GM12872 (cell line): ENCODE measurements at regions not wholly inside any gene's neighbourhood (a gene's known extent, or its start where the extent isn't known, plus 50 kb on each side); places are given as distances from the start of the nearest gene placed in this dataset.

Experiments
- CTCF ChIP-seq: IDR thresholded peaks from 3 replicates; pipeline ENCODE4 v1.5.1; 2011; ENCODE audit warnings: low read depth, mild to moderate bottlenecking, low read length, moderate library complexity; ENCODE audit not compliant: insufficient read depth

- no peak for TF ChIP-seq CTCF
Observed at GRCh38 chr4:84089652-84090437, 409.2 kb downstream of the NKX6-1 start.

GRCh38 chr4:84085986-84086385 is 413.1 kb downstream of the NKX6-1 start:
- no peak for TF ChIP-seq CTCF

- no peak for TF ChIP-seq CTCF
Observed at GRCh38 chr4:84070289-84070688, 428.8 kb downstream of the NKX6-1 start.

- TF ChIP-seq CTCF: no peak
Observed at GRCh38 chr4:84063619-84064018, 435.5 kb downstream of the NKX6-1 start.

GRCh38 chr4:84058201-84058600 is 440.9 kb downstream of the NKX6-1 start:
- no peak for TF ChIP-seq CTCF

- no peak for TF ChIP-seq CTCF
Observed at GRCh38 chr4:84051639-84052038, 447.5 kb downstream of the NKX6-1 start.

- no peak for TF ChIP-seq CTCF
Observed at GRCh38 chr4:84051089-84051488, 448.0 kb downstream of the NKX6-1 start.
